GM18511 (cell line): ENCODE measurements at regions not wholly inside any gene's neighbourhood (a gene's known extent, or its start where the extent isn't known, plus 50 kb on each side); places are given as distances from the start of the nearest gene placed in this dataset.

Experiments used
- ATAC-seq: cut with Tn5 transposase; IDR thresholded peaks from one replicate; pipeline ENCODE4 v1.9.1; 2021; ENCODE audit warnings: mild to moderate bottlenecking, moderate library complexity; ENCODE audit not compliant: unreplicated experiment

- no peak for ATAC-seq
Observed at GRCh38 chr15:96882121-96882772, 551.7 kb downstream of the NR2F2 start.

- ATAC-seq: no peak
Observed at GRCh38 chr15:96887730-96888129, 557.2 kb downstream of the NR2F2 start.

- ATAC-seq: no peak
Observed at GRCh38 chr15:96888764-96889163, 558.3 kb downstream of the NR2F2 start.

GRCh38 chr15:96889734-96890480 lies 559.4 kb downstream of the NR2F2 start:
- peak; percentile 64 for ATAC-seq

GRCh38 chr15:96891046-96891445 lies 560.5 kb downstream of the NR2F2 start:
- no peak for ATAC-seq

- ATAC-seq: no peak
Observed at GRCh38 chr15:96893159-96893906, 562.8 kb downstream of the NR2F2 start.

GRCh38 chr15:96894659-96895058 lies 564.2 kb downstream of the NR2F2 start:
- ATAC-seq: no peak

GRCh38 chr15:96896766-96897165 lies 566.3 kb downstream of the NR2F2 start:
- ATAC-seq: no peak

GRCh38 chr15:96914081-96914480 lies 583.6 kb downstream of the NR2F2 start:
- ATAC-seq: no peak

- no peak for ATAC-seq
Observed at GRCh38 chr15:96916750-96917149, 586.2 kb downstream of the NR2F2 start.

- no peak for ATAC-seq
Observed at GRCh38 chr15:96924570-96924969, 594.1 kb downstream of the NR2F2 start.

GRCh38 chr15:96947296-96948229 lies 617.1 kb downstream of the NR2F2 start:
- ATAC-seq: no peak

- no peak for ATAC-seq
Observed at GRCh38 chr15:96948981-96949380, 618.5 kb downstream of the NR2F2 start.

GRCh38 chr15:96958721-96959120 lies 628.2 kb downstream of the NR2F2 start:
- ATAC-seq: no peak

GRCh38 chr15:96959501-96959900 lies 629.0 kb downstream of the NR2F2 start:
- no peak for ATAC-seq

- no peak for ATAC-seq
Observed at GRCh38 chr15:96960711-96961480, 630.4 kb downstream of the NR2F2 start.

GRCh38 chr15:96966554-96966953 lies 636.1 kb downstream of the NR2F2 start:
- no peak for ATAC-seq

- ATAC-seq: no peak
Observed at GRCh38 chr15:96969732-96970710, 639.5 kb downstream of the NR2F2 start.

GRCh38 chr15:96972201-96972600 lies 641.7 kb downstream of the NR2F2 start:
- no peak for ATAC-seq
